ENCODE measurements at regions not wholly inside any gene's neighbourhood (a gene's known extent, or its start where the extent isn't known, plus 50 kb on each side); places are given as distances from the start of the nearest gene placed in this dataset.

GRCh38 chr2:75328156-75328555 lies 128.8 kb upstream of the TACR1 start:
- Histone ChIP-seq H3K27ac (no peak overlapping the region), H3K27me3 (no peaks in the 10 kb centered on the region), H3K4me3 (no peak overlapping the region), H3K9me3 (no peaks in the 10 kb centered on the region), H3K4me1 (no peaks in the 10 kb centered on the region), H3K36me3 (no peaks in the 10 kb centered on the region)
- intact Hi-C loops (cut with DNase I; ENCODE audit: low total_unique reads): no loop called here
- no peak for DNase-seq
- TF ChIP-seq, protein P1, sequence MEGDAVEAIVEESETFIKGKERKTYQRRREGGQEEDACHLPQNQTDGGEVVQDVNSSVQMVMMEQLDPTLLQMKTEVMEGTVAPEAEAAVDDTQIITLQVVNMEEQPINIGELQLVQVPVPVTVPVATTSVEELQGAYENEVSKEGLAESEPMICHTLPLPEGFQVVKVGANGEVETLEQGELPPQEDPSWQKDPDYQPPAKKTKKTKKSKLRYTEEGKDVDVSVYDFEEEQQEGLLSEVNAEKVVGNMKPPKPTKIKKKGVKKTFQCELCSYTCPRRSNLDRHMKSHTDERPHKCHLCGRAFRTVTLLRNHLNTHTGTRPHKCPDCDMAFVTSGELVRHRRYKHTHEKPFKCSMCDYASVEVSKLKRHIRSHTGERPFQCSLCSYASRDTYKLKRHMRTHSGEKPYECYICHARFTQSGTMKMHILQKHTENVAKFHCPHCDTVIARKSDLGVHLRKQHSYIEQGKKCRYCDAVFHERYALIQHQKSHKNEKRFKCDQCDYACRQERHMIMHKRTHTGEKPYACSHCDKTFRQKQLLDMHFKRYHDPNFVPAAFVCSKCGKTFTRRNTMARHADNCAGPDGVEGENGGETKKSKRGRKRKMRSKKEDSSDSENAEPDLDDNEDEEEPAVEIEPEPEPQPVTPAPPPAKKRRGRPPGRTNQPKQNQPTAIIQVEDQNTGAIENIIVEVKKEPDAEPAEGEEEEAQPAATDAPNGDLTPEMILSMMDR (IDR thresholded peaks at IDR 0.05): no peak
- TF ChIP-seq POLR2AphosphoS5 (IDR thresholded peaks at IDR 0.05) (no peak), EP300 (IDR thresholded peaks at IDR 0.05) (no peak), POLR2A (IDR thresholded peaks at IDR 0.05) (no peak)
- 81 to 94% (median 90%) methylated on average over 7 of the region's 7 CpGs for WGBS, 5 donors

GRCh38 chr2:75327334-75327733 lies 128.0 kb upstream of the TACR1 start:
- Histone ChIP-seq H3K36me3 (no peaks in the 10 kb centered on the region), H3K4me1 (no peaks in the 10 kb centered on the region), H3K27ac (no peak overlapping the region), H3K27me3 (no peaks in the 10 kb centered on the region), H3K9me3 (no peaks in the 10 kb centered on the region), H3K4me3 (no peak overlapping the region)
- intact Hi-C loops (cut with DNase I; ENCODE audit: low total_unique reads): no loop called here
- TF ChIP-seq EP300 (IDR thresholded peaks at IDR 0.05) (no peak), POLR2AphosphoS5 (IDR thresholded peaks at IDR 0.05) (no peak), POLR2A (IDR thresholded peaks at IDR 0.05) (no peak)
- TF ChIP-seq, protein P1 (IDR thresholded peaks at IDR 0.05): no peak
- WGBS, 5 donors: 53 to 62% (median 55%) methylated on average over 7 of the region's 7 CpGs
- no peak for DNase-seq

DNA sequence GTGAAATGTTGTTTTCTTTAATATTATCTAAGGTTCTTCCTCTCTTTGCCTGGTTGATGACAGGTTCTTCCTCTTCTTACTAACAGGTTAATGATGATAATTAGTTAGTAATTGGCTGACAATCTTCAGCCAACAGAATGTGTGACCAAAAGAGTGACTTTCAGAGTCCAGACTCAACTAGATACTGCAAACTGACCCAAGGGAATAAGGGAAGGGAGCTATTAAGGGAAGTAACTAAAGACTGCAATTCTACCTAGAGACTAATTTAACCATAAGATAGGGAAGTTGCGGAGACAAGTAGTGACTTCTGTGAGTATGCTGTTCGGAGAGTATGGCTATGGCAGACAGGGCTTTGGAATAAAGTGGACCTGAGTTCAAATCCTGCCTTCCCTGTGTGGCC lies 127.3 kb upstream of the TACR1 start:
- Histone ChIP-seq H3K27me3 (no peaks in the 10 kb centered on the region), H3K4me1 (no peaks in the 10 kb centered on the region), H3K36me3 (no peaks in the 10 kb centered on the region), H3K9me3 (no peaks in the 10 kb centered on the region), H3K27ac (no peak overlapping the region), H3K4me3 (no peak overlapping the region)
- intact Hi-C loops (cut with DNase I; ENCODE audit: low total_unique reads): no loop called here
- whole genome bisulfite sequencing, 5 donors: 80 to 98% (median 93%) methylated on average over 2 of the region's 2 CpGs
- DNase-seq: no peak
- TF ChIP-seq POLR2A (IDR thresholded peaks at IDR 0.05): no peak

- 72 to 95% (median 90%) methylated on average over 1 of the region's 1 CpG for WGBS, 5 donors
- H3K27ac ChIP-seq: no peak overlapping the region
- no peaks in the 10 kb centered on the region for H3K27me3 ChIP-seq
- TF ChIP-seq, protein P1 (IDR thresholded peaks at IDR 0.05): no peak
- TF ChIP-seq EP300 (IDR thresholded peaks at IDR 0.05): no peak
- TF ChIP-seq POLR2AphosphoS5 (IDR thresholded peaks at IDR 0.05): no peak
- no peak for TF ChIP-seq POLR2A (IDR thresholded peaks at IDR 0.05)
- no peaks in the 10 kb centered on the region for H3K9me3 ChIP-seq
- no peaks in the 10 kb centered on the region for H3K4me1 ChIP-seq
- DNase-seq: no peak
- H3K36me3 ChIP-seq: no peaks in the 10 kb centered on the region
- intact Hi-C loops (cut with DNase I; ENCODE audit: low total_unique reads): no loop called here
- no peak overlapping the region for H3K4me3 ChIP-seq
Observed at GRCh38 chr2:75325594-75325993, 126.3 kb upstream of the TACR1 start.

DNA sequence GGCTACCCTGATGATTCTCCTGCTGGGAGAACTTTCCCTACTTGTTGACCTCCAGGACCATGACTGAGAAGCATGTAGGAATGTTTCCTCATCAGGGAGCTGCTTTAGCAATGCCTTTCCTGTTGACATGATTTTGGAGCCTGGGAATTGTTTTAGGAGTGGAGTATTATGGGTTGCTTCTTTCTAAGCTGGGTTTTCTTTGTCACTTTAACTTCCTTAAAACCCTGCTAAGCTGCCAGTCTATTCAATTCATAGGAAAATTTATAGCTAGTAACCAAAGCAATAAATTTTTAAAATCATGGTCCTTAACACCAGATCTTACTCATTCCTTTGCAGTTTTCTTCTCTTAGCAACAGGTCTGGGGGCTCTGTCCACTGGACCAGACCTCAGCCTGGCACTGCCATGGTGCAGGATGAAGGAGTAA lies 125.6 kb upstream of the TACR1 start:
- no peaks in the 10 kb centered on the region for H3K9me3 ChIP-seq
- intact Hi-C loops (cut with DNase I; ENCODE audit: low total_unique reads): no loop called here
- no peak for DNase-seq
- H3K27ac ChIP-seq: no peak overlapping the region
- no peaks in the 10 kb centered on the region for H3K4me1 ChIP-seq
- H3K36me3 ChIP-seq: no peaks in the 10 kb centered on the region
- TF ChIP-seq POLR2AphosphoS5 (IDR thresholded peaks at IDR 0.05) (no peak), EP300 (IDR thresholded peaks at IDR 0.05) (no peak), POLR2A (IDR thresholded peaks at IDR 0.05) (no peak)
- TF ChIP-seq, protein P1 (IDR thresholded peaks at IDR 0.05): no peak
- no peaks in the 10 kb centered on the region for H3K27me3 ChIP-seq
- H3K4me3 ChIP-seq: no peak overlapping the region

Data from stomach (tissue), 8 donors.